ENCODE measurements at regions not wholly inside any gene's neighbourhood (a gene's known extent, or its start where the extent isn't known, plus 50 kb on each side); places are given as distances from the start of the nearest gene placed in this dataset.

GRCh38 chr5:62138607-62139006 is 167.4 kb upstream of the KIF2A start:
- H3K27ac Mint-ChIP-seq (ENCODE audit: unreplicated experiment) = no peak overlapping the region
- TF ChIP-seq, protein P1, sequence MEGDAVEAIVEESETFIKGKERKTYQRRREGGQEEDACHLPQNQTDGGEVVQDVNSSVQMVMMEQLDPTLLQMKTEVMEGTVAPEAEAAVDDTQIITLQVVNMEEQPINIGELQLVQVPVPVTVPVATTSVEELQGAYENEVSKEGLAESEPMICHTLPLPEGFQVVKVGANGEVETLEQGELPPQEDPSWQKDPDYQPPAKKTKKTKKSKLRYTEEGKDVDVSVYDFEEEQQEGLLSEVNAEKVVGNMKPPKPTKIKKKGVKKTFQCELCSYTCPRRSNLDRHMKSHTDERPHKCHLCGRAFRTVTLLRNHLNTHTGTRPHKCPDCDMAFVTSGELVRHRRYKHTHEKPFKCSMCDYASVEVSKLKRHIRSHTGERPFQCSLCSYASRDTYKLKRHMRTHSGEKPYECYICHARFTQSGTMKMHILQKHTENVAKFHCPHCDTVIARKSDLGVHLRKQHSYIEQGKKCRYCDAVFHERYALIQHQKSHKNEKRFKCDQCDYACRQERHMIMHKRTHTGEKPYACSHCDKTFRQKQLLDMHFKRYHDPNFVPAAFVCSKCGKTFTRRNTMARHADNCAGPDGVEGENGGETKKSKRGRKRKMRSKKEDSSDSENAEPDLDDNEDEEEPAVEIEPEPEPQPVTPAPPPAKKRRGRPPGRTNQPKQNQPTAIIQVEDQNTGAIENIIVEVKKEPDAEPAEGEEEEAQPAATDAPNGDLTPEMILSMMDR (IDR thresholded peaks at IDR 0.05; ENCODE audit: unreplicated experiment) = no peak
- H3K27me3 Mint-ChIP-seq (ENCODE audit: unreplicated experiment) = peaks cover 2% of the 10 kb centered on the region
- H3K36me3 Mint-ChIP-seq (ENCODE audit: low read depth, unreplicated experiment) = no peaks in the 10 kb centered on the region
- no peaks in the 10 kb centered on the region for H3K4me1 Mint-ChIP-seq (ENCODE audit: unreplicated experiment)
- H3K4me3 Mint-ChIP-seq (ENCODE audit: unreplicated experiment) = no peak overlapping the region
- DNase-seq (ENCODE audit: low spot score) = no peak
- H3K9me3 Mint-ChIP-seq (ENCODE audit: unreplicated experiment) = peaks cover 4% of the 10 kb centered on the region

- no peak overlapping the region for H3K27ac Mint-ChIP-seq (ENCODE audit: unreplicated experiment)
- no peaks in the 10 kb centered on the region for H3K36me3 Mint-ChIP-seq (ENCODE audit: low read depth, unreplicated experiment)
- peaks cover 4% of the 10 kb centered on the region for H3K9me3 Mint-ChIP-seq (ENCODE audit: unreplicated experiment)
- peaks cover 11% of the 10 kb centered on the region for H3K4me1 Mint-ChIP-seq (ENCODE audit: unreplicated experiment)
- no peak overlapping the region for H3K4me3 Mint-ChIP-seq (ENCODE audit: unreplicated experiment)
- no peak for DNase-seq (ENCODE audit: low spot score)
- TF ChIP-seq, protein P1 (IDR thresholded peaks at IDR 0.05; ENCODE audit: unreplicated experiment) = no peak
- H3K27me3 Mint-ChIP-seq (ENCODE audit: unreplicated experiment) = peaks cover 2% of the 10 kb centered on the region
Observed at GRCh38 chr5:62139741-62140140, 166.3 kb upstream of the KIF2A start.

- Mint-ChIP-seq H3K4me1 (ENCODE audit: unreplicated experiment) (peaks cover 11% of the 10 kb centered on the region), H3K4me3 (ENCODE audit: unreplicated experiment) (no peak overlapping the region), H3K27ac (ENCODE audit: unreplicated experiment) (no peak overlapping the region), H3K9me3 (ENCODE audit: unreplicated experiment) (peaks cover 4% of the 10 kb centered on the region), H3K36me3 (ENCODE audit: low read depth, unreplicated experiment) (no peaks in the 10 kb centered on the region), H3K27me3 (ENCODE audit: unreplicated experiment) (peaks cover 2% of the 10 kb centered on the region)
- TF ChIP-seq, protein P1 (IDR thresholded peaks at IDR 0.05; ENCODE audit: unreplicated experiment) = no peak
- no peak for DNase-seq (ENCODE audit: low spot score)
Observed at GRCh38 chr5:62142351-62142750, 163.7 kb upstream of the KIF2A start.

DNA sequence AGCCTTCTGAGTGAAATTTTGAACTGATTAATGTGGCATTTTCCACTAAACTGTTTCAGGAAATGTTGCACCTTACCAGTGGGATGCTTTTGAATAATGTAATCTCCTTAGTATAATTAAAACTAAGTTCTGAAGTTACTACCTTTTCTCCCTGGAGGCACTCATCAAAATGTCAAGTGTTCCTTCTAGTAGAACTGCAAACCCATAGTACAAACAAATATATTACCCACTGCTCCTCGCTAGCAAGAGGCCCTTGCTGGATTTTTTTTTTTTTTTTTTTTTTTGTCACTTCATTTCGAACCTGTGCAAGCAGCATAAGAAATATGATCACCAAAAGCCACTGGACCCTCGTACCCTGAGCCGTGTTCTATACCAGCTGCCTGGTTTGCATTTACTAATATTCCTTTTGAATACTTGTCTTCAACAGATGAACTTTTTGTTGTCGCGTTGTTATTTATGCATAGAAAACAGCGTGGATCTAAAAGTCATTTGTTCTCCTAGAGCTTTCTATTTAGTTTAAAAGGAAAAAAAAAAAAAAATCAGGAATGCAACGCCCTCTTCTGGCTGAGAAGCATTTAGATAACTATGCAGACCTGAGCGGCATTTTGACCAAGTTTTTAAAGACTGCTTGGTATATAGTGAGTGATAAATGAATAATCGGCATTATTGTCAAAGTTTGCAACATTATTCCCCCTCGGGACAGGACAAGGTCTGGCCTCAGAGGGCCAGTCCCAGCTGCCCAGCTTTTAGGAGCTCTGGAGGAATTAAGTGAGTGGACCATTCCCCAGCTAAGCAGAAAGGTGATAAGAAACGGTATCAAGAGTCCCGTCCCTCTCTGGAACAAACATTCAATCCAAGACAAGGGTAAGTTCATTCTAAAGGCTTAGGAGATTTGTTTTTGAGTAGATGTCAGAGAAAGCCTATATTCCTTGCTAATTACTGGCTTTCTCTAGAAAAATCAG is 162.5 kb upstream of the KIF2A start:
- Mint-ChIP-seq H3K27me3 (ENCODE audit: unreplicated experiment) (peaks cover 2% of the 10 kb centered on the region), H3K36me3 (ENCODE audit: low read depth, unreplicated experiment) (no peaks in the 10 kb centered on the region), H3K4me1 (ENCODE audit: unreplicated experiment) (peaks cover 11% of the 10 kb centered on the region), H3K9me3 (ENCODE audit: unreplicated experiment) (peaks cover 4% of the 10 kb centered on the region), H3K4me3 (ENCODE audit: unreplicated experiment) (no peak overlapping the region), H3K27ac (ENCODE audit: unreplicated experiment) (no peak overlapping the region)
- TF ChIP-seq, protein P1 (IDR thresholded peaks at IDR 0.05; ENCODE audit: unreplicated experiment) = peak; percentile 52
- DNase-seq (ENCODE audit: low spot score) = no peak

DNA sequence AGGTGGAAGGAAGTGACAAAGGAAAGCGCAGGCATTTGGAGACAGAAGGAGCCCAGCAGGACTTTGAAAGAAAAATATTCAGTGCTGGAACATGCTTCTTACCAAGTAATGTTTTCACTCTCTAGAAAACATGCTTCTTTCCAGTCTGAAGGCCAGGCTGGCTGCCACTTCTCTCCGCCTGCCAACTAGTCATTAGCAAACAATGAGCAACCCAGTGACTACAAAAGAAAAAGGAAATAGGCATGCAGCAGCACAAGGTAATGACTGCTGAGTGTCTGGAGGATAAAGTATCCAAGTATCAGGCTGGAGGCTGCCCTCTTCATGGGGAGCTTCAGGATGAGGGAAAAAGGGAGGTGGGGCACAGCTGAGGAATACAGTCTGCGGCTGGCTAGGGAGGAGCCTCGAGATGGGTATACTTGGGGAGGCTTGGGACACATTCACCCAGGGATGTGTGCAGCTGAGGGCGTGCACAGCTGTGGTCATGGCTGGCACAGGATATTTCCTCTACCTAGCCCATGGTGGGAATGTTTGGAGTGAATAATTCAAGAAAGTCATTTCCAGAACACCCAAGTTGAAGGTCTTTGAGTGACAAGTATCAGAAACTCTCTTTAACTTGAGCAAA is 161.5 kb upstream of the KIF2A start:
- no peak overlapping the region for H3K27ac Mint-ChIP-seq (ENCODE audit: unreplicated experiment)
- peaks cover 4% of the 10 kb centered on the region for H3K9me3 Mint-ChIP-seq (ENCODE audit: unreplicated experiment)
- H3K4me3 Mint-ChIP-seq (ENCODE audit: unreplicated experiment) = no peak overlapping the region
- peaks cover 2% of the 10 kb centered on the region for H3K27me3 Mint-ChIP-seq (ENCODE audit: unreplicated experiment)
- DNase-seq (ENCODE audit: low spot score) = no peak
- peaks cover 11% of the 10 kb centered on the region for H3K4me1 Mint-ChIP-seq (ENCODE audit: unreplicated experiment)
- H3K36me3 Mint-ChIP-seq (ENCODE audit: low read depth, unreplicated experiment) = no peaks in the 10 kb centered on the region
- TF ChIP-seq, protein P1 (IDR thresholded peaks at IDR 0.05; ENCODE audit: unreplicated experiment) = no peak
